Activated CD4-positive, CD25-positive, alpha-beta regulatory T cell treated with anti-CD3 and anti-CD28 coated beads, Interleukin-2, amount 50 U/mL, for 16 hours (primary cell): ENCODE measurements at regions not wholly inside any gene's neighbourhood (a gene's known extent, or its start where the extent isn't known, plus 50 kb on each side); places are given as distances from the start of the nearest gene placed in this dataset.

Experiments used
- DNase-seq: peaks from one replicate; pipeline ENCODE4 v3.0.0-alpha.2; 2020; ENCODE audit warnings: low read depth, low spot score

DNA sequence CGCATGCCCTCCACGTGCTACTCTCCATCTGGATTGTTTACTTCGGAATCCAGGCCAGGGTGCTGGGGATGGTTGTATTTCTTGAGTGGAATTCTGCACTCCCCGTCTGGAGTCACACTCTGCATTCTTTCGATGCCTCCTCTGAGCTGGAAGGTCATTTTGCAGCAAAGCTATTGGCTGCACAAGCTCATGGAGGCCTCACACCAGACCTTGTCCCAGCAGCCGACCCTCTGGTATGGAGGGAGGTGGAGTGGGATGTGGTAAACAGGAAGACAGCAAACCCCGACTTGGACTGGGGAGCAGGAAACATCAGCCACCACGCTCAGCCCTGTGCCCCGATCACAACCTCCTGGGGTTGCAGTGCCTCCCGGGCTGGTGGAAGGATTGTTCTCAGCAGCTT, 225.3 kb upstream of the LNX1 start:
- DNase-seq: no peak

DNA sequence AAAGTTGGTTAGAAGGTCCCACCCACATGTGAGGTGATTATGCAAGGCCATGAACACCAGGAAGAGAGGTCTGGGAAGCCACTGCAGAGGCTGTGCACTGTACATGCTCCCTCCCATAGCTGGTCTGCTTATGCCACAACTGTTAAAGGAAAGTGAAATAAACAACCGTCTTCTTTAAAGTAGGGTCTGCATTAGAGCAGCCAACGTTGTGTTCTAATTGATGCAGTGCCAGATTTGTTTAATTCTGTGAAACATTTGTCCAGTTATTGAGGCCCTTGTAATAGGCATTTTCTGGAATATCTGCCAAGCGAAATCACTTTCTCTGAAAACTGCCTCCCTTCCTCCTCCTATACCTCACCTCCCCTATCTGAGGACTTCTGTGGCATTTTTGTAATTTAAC, 224.0 kb upstream of the LNX1 start:
- no peak for DNase-seq

DNA sequence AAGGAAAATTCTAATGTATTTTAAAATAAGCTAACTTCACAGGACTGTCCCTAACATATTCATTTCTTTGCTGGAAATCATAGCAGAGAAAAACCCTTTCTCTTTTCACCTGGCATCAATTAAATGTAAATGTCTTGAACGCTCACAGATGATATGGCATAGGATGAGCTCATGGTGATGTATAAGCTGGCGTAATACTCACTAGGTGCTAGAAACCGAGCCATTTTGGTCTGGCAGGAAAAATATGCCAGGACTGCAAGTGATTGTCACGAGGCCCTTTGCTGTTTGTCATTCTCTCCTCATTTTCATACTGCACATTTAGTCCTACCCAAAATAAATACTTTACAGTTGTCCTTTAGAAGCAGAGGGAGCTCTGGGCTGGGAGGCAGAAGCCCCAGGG, 222.7 kb upstream of the LNX1 start:
- no peak for DNase-seq

DNA sequence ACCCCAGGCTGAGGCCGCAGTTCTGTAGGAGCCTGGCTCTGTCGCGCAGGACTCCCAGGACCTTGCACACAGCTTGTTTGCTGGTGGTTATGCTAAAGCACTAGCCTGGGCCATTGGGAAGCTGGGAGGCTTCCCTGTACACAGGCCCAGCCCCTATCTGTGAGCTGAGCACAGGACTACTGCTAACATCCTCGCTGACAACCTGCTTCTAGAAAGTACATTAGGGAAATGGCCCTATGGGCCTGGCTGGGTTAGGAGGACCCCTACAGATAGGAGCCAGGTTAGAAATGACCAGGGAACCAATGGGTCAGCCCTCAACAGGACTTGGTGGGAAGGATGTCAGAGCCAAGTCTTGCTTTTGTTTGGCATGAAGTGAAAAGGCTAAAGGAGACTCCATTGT, 219.4 kb upstream of the LNX1 start:
- DNase-seq: no peak

DNA sequence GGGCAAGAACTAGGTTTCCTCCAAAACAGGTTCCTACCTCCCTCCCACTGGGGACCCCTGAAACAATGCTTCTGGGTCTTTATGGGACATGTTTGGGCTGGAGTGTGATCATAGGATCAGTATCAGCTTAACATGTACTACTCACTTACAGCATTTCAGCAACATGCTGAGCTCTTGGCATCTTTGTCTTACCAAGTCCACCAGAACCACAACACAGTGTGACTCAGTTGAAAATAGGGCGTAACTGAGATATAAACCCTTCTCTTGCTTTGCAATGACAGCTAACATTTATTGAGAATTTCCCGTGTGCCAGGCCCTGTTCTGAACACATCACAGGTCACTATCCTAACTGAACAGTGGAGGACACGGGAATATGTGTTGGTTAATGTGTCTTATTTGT, 218.5 kb upstream of the LNX1 start:
- no peak for DNase-seq

DNA sequence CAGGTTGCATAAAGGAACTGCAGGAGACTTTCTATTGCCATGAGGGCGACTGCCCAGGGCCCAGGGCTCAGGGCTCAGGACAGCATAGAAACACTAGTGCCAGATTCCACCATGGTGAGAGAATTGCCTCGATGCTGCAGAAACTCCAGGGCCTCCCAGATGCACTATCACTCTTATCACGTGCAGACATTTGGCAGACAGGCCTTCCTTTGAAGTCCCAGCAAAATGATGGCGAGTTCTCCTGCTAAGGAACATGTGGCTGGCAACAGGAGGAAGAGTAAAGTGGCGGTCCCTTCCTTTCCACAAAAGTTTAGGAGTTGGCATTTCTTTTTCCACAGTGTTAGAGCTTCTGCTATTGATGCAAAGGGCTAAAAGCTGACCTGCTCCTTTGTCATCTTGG, 214.0 kb upstream of the LNX1 start:
- no peak for DNase-seq

DNA sequence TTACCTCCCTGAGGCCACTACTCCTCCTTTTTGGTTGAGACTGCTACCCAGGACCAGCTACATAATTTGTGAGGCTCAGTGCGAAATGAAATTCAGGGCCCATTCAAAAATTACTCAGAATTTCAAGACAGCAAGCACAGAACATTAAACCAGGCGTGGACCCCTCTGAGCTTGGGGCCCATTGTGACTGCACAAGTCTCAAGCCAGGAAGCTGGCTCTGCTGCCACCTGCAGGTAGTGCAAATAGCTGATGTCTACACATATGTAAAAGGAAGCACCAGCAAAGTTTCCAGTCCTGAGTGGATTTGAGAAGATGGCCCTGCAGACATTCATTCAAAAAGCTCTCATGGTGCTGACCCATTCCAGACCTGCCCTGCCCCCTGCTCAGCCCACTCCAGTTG, 213.4 kb upstream of the LNX1 start:
- no peak for DNase-seq

DNA sequence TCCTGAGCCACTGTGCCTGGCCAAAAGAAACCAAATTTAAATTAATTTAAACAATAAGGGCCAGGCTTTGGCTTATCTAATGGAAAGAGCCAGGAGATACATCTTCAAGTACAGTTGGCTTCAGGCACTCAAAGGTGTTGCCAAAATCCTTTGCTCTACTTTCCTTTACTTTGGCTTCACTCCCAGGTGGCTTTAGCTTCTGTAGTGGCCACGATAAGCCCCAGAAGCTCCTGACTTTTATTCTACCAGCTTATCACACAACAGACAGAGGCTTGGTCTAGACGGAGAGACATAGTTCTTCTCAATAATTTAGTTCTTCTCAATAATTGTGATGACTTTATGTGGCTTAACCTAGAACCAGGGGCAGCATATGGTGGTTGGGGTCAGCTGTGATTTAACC, 211.2 kb upstream of the LNX1 start:
- DNase-seq: no peak

DNA sequence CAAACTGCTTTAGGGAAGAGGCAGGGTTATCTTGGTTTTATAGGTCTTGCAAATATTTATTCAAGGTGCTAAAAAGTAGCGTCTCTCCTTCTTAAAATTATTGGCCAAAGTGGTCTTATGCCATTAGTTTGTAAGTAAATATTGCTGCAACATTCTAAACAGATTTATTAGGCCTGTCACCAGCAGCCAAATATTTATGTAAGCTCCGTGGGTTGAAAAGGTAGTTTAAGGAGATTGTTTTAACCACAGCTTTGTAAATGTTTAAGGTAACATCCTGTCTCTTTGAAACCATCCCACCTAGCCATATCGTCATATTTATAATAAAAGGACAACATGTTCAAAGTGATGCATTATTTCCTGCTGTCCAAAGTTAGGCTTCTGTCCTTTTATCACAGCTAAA, 210.1 kb upstream of the LNX1 start:
- no peak for DNase-seq

DNA sequence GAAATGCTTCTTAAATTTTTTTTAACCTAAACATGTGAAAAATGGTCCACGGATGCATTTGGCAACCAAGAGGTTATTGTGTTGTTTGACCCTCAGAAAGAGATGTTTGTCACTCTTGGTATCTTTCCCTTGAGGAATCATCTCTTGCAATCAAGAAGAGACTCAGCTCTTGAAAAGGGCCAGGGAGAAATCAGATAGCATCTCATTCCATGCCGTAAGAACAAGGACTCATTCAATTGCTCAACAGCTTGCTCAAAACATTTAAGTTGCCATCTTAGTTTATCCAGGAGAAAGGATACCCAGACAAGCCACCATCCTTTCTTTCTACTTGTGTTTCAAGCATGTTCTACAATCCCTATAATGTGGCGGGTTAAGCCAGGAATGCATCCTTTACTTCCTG, 209.5 kb upstream of the LNX1 start:
- no peak for DNase-seq

DNA sequence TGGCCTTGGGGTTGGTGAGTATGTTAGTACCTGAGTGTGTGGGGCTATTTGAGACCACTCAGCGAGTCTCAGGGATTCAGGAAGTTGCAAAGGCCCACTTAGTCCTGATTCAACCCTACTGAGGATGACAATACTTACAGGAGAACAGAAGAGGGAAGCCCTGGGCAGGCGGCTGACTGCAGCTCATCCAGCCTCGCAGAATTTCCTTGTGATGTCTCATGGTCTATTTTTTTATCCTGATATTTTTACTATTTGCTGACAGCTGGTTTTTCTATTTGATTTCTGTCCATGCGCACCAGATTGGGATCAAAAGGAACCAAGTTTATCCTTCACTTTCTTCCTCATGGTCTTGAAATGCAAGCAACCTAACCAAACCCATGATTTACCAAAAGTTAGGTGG, 201.8 kb upstream of the LNX1 start:
- no peak for DNase-seq

DNA sequence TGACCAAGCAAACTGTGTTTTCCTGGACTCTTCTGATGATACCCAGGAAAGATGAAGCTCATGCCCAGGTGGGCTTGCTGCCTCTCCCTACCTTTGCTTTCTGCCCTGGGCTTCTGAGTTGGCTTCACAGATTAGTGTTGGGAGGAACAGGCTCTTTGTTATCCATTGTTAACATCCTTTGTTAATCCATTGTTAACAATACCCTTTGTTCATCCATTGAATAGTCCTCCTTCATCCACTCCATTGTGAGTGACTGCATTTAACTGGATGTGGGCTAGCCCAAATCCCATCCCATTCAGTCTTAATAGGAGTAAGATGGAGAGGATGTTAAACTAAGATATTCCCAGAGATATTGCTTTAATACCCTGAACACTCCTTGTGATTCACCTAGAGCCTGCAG, 199.0 kb upstream of the LNX1 start:
- no peak for DNase-seq

DNA sequence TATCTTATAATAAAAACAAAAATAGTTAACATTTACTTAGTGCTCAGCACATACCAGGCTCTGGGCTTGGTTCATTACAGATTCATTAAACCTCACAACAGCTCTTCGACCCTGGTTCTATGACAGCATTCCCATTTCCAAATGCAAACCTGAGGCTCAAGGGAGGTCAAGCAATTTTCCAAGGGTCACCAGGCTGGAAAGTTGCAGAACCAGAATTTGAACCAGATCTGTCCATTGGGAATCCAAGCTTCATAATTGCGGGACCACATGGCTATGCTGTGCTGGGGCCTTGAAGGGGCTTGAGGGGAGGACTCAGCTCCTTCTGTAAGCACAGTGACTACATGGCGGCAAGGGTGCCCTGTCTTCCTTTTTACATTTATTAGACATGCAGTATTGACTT, 197.3 kb upstream of the LNX1 start:
- DNase-seq: no peak

DNA sequence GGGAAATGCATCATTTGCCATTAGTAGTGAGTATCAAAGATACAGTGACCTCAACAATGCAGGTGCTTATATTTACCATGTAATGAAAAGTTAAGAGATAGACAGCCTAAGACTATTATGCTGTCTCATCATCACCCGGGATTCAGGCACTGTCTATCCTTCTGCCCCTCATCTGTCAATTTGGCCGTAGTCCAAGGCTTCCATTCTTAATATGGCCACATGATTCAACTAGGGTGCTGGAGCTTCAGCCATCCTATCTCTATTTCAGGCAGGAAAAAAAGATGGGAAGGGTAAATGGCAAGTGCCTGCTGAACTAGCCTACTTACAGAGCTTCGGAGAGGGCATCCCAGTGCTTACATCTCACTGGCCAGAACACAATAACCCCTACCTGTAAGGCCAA, 196.7 kb upstream of the LNX1 start:
- DNase-seq: no peak

DNA sequence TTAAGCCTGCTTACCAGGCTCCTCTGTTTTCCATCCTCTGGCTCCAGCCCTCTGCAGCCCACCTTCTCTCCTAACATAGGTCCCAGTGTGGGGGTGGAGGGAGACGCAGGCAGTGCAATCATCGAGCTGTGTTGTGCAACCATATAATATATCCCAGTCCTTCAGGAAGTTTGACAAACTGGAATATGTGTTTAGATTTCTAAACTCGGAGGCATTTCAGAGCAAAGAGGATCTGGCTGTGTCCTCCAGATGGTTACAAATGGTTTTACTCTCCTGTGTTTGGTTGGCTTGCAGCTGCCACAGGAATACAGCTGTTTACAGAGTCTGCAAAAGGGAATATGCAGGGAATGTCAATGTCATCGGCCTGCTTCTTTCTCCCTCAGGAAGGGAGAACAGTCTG, 195.3 kb upstream of the LNX1 start:
- DNase-seq: no peak

DNA sequence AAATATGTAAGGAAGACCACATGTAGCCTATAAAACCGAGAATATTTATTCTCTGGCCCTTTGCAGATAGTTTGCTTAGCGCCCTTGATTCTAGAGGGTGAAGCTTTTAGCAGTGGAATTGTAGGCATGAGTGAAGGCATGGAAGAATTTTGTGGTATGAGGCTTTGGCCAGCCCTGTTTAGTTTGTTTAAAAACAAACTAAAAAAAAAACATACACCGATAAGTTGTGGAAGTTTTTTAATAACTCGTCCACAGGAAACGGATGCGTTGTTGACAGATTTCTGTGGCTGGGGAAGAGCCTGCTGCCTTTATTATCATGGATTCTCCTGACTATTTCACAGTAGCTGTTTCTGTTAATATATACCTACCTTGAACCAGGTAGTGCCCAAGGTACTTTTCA, 194.7 kb upstream of the LNX1 start:
- DNase-seq: no peak

DNA sequence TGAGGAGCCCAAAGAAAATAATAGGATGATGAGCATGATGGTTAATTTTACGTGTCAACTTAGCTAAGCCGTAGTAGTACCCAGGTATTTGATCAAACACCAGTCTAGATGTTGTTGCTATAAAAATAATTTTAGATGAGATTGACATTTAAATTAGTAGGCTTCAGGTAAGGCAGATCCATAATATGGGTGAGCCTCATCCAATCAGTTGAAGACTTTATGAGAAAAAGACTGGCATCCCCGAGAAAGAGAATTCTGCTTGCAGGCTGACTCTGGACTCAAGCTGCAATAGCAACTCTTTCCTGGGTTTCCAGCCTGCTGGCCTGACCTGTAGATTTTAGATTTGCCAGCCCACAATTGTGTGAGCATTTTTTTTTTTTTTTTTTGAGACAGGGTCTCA, 192.8 kb upstream of the LNX1 start:
- no peak for DNase-seq

DNA sequence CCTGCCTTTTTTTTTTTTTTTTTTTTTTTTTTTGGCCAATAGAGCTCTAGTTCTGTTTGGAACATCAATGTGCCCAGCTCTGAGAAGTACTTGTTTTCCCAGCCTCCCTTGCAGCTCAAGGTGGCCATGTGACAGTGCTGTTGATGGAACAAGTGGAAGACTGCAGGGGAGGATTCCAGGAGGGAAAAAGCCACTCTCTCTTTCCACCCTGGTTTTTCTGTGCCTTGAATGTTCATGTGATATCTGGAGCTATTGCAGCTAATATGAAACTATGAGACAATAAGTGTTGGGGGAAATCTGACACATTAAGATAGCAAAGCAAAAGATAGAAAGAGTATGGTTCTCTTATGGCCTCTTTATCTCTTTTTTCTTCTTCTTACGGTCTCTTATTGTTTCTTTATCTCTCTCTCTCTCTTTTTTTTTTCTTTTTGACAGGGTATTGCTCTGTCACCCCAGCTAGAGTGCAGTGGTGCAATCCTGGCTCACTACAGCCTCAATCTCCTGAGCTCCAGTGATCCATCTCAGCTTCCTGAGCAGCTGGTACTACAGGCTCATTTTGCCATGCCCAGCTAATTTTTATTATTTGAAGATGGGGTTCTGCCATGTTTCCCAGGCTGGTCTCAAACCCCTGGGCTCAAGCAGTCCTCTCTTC, 192.0 kb upstream of the LNX1 start:
- DNase-seq: no peak

DNA sequence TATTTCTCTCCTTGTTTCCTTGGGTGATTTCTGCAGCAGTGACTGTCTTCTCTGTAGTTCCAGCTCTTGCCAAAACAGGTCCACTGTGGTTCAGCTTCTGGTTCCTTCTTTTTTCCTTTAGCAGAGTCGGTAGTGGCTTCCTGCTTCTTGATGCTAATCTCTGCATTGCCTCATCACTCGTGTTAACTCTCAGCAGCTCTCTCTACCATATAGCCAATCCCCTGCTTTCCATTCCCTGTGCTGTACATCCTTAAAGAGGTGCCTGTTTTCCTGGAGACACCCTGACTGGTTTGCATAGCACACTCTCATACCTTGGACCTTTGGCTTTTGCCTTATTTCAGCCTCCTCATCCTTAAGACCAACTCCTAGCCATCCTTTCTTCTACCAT, 191.2 kb upstream of the LNX1 start:
- DNase-seq: no peak

DNA sequence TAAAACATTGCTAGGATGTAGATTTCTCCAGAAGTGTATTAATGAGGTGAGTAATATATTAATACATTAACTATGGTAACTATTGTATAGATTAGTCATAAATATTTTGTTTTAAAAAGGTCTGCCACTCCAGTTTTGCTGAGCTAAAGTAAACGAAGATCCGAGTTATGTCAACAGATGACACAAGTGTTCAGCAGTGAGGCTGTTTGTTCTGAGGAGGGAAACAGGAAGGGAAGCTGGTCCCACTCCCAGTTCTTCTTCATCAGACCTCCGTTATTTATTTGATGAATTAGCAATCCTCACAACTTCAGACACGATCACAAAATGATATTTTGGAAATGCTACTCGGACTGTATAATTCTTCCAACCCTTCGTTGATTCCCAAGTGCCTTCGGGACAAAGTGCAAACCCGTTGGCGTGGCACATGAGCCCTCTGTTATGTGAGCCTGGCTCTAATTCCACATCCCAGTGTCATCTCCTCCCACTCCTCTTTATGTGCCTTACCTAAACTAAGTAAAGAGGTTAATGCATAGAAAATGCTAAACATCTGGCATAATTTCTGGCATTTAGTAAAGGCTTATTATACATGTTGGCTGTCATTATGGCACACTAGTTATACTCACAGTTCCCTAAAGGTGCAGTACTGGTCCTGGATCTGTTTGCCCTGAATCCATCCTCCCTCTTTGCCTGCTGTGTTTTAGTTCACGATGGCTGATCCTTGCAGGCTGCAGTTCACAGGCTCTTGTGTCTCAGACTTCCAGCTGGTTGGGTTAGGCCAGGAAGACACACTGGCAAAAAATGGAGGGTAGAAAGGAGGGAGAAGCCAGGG, 190.6 kb upstream of the LNX1 start:
- no peak for DNase-seq

DNA sequence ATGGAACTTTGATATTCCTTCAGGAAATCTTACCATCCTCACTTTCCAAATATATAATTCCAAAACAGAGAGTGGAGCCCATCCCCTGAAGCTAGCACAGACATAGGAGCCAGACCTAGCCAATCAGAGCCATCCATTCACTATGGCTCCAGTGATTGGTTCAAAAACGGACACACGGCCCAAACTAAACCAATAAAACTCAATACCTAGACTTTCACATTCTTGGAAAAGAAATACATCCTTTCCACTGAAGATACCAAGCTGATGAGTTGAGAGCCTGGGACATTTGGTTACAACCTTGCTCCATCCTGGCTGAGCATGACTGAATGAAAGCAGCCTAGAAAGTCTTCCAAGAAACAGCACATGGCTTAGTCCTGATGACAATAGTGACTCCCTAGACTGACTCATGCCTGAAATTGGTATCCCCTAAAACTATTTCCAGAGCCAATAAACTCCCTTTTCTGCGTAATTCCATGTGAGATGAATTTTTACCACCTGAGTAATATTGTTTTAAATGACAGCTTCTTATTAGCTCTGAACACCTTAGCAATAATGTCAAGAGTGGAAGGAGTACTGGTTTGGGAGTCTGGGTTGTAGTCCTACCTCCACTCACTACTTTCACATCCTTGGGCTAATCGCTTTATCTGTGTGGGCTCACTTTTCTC, 189.6 kb upstream of the LNX1 start:
- no peak for DNase-seq

DNA sequence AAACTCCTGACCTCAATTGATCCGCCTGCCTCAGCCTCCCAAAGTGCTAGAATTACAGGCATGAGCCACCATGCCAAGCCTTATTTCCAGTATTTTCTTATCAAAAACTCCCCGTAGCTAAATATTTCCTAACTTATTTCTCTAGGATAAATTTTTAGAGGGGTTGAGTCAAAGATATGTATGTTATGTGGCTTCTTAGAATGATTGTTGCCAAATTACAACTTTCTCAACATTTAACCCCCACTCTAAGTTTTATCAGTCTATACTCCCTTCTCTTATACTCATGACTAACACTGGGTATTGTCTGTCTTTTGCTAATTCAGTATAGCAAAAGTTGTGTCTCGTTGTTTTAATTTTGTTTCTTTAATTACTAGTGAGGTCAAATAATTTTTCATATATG, 187.7 kb upstream of the LNX1 start:
- DNase-seq: no peak

DNA sequence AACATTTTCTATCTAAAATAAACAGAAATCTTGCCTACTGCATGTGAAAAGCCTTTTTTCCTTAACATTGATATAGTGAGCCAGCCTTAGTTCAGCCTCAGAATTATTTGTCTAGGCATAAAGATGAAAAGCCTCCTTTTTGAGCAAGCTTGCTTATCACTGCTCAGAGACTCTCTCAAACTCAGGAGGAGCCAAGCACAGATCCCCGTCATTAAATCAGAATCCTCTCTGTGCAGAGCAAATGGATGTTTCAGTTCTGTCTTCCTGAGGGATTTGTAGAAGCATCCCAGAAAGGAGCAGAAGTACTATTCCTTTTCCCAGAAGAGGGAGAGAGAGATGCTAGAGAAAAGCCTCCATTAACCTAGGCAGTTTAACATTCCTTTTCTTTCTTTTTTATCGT, 186.9 kb upstream of the LNX1 start:
- DNase-seq: no peak
